ENCODE measurements at regions not wholly inside any gene's neighbourhood (a gene's known extent, or its start where the extent isn't known, plus 50 kb on each side); places are given as distances from the start of the nearest gene placed in this dataset.

- no peak overlapping the region for H3K4me2 ChIP-seq (ENCODE audit: insufficient read depth, low read length)
- no peaks in the 10 kb centered on the region for H3K27me3 ChIP-seq (ENCODE audit: control insufficient read depth in 2 of 2, insufficient read depth in 2 of 2, low read length in 2 of 2)
- POLR2A ChIA-PET, result interaction anchor here (0.6 kb wide), 1 partner anchor 108 kb away, joined by 3 read pairs; no protein-coding TSS in a partner anchor
- BruUV-seq (replicated peaks), result no TSS peak
- no peak overlapping the region for H3K9ac ChIP-seq (replicated peaks; ENCODE audit: extremely low read depth, insufficient read depth, low read length)
- H3K9me1 ChIP-seq (replicated peaks; ENCODE audit: control insufficient read depth, extremely low read depth, insufficient read depth, low read length), result no peaks in the 10 kb centered on the region
- H3K4me1 ChIP-seq (ENCODE audit: control insufficient read depth, extremely low read depth, insufficient read depth, low read length), result peaks cover 5% of the 10 kb centered on the region
- no peak for FAIRE-seq
- dilution Hi-C loops (cut with MboI; ENCODE audit: extremely low pct_ligation_motif_present, low sequenced_read_pairs), result no loop called here
- H4K20me1 ChIP-seq (replicated peaks; ENCODE audit: control insufficient read depth, extremely low read depth, insufficient read depth, low read length), result no peaks in the 10 kb centered on the region
- no peak overlapping the region for H3K27ac ChIP-seq (ENCODE audit: insufficient read depth, low read depth, low read length)
- TF ChIP-seq POLR2A (IDR thresholded peaks at IDR 0.05; ENCODE audit: low read depth, low read length) (no peak), GATA2 (IDR thresholded peaks at IDR 0.05; ENCODE audit: insufficient read depth, insufficient read length, low read depth, low read length) (no peak), EZH2 (IDR thresholded peaks at IDR 0.05; ENCODE audit: borderline replicate concordance, low read depth, low read length, severe bottlenecking) (no peak), MAX (IDR thresholded peaks at IDR 0.05; ENCODE audit: insufficient read depth, insufficient read length) (no peak)
- CTCF ChIA-PET, result no interaction called here
- no peak overlapping the region for H2AFZ ChIP-seq (ENCODE audit: low read depth, low read length)
- H3K79me2 ChIP-seq (ENCODE audit: control insufficient read depth, insufficient read depth, low read length), result no peaks in the 10 kb centered on the region
- no peak for DNase-seq (ENCODE audit: low read depth, low spot score)
- intact Hi-C loops (cut with micrococcal nuclease), result no loop called here
- no peak overlapping the region for H3K4me3 ChIP-seq (replicated peaks in 1 of 3; ENCODE audit: insufficient read depth in 1 of 3, low read depth in 1 of 3, low read length in 3 of 3)
- no peaks in the 10 kb centered on the region for H3K36me3 ChIP-seq (ENCODE audit: control insufficient read depth in 2 of 2, extremely low read depth in 1 of 2, insufficient read depth in 2 of 2, low read length in 2 of 2)
- H3K9me3 ChIP-seq (replicated peaks; ENCODE audit: control insufficient read depth, insufficient read depth, low read length), result no peaks in the 10 kb centered on the region
Measured at GRCh38 chr5:125154301-125155110, 408.1 kb upstream of the ZNF608 start.

GRCh38 chr5:125160787-125161502 is 414.5 kb upstream of the ZNF608 start:
- Histone ChIP-seq H3K9me1 (replicated peaks; ENCODE audit: control insufficient read depth, extremely low read depth, insufficient read depth, low read length) (no peaks in the 10 kb centered on the region), H3K9ac (replicated peaks; ENCODE audit: extremely low read depth, insufficient read depth, low read length) (no peak overlapping the region), H3K36me3 (ENCODE audit: control insufficient read depth in 2 of 2, extremely low read depth in 1 of 2, insufficient read depth in 2 of 2, low read length in 2 of 2) (no peaks in the 10 kb centered on the region), H3K27me3 (ENCODE audit: control insufficient read depth in 2 of 2, insufficient read depth in 2 of 2, low read length in 2 of 2) (no peaks in the 10 kb centered on the region), H3K79me2 (ENCODE audit: control insufficient read depth, insufficient read depth, low read length) (no peaks in the 10 kb centered on the region), H3K4me3 (replicated peaks in 1 of 3; ENCODE audit: insufficient read depth in 1 of 3, low read depth in 1 of 3, low read length in 3 of 3) (no peak overlapping the region), H2AFZ (ENCODE audit: low read depth, low read length) (no peak overlapping the region), H3K4me2 (ENCODE audit: insufficient read depth, low read length) (no peak overlapping the region), H3K27ac (ENCODE audit: insufficient read depth, low read depth, low read length) (no peak overlapping the region), H3K4me1 (ENCODE audit: control insufficient read depth, extremely low read depth, insufficient read depth, low read length) (no peaks in the 10 kb centered on the region), H4K20me1 (replicated peaks; ENCODE audit: control insufficient read depth, extremely low read depth, insufficient read depth, low read length) (no peaks in the 10 kb centered on the region), H3K9me3 (replicated peaks; ENCODE audit: control insufficient read depth, insufficient read depth, low read length) (no peaks in the 10 kb centered on the region)
- dilution Hi-C loops (cut with MboI; ENCODE audit: extremely low pct_ligation_motif_present, low sequenced_read_pairs), result no loop called here
- no peak for DNase-seq (ENCODE audit: low read depth, low spot score)
- CTCF ChIA-PET, result no interaction called here
- POLR2A ChIA-PET, result no interaction called here
- FAIRE-seq, result no peak
- no TSS peak for BruUV-seq (replicated peaks)
- TF ChIP-seq GATA2 (IDR thresholded peaks at IDR 0.05; ENCODE audit: insufficient read depth, insufficient read length, low read depth, low read length), result no peak
- no peak for TF ChIP-seq FOS (IDR thresholded peaks at IDR 0.05; ENCODE audit: borderline replicate concordance, insufficient read depth, low read length)
- no peak for TF ChIP-seq POLR2AphosphoS5 (IDR thresholded peaks at IDR 0.05; ENCODE audit: insufficient read depth, low read depth, low read length)
- no peak for TF ChIP-seq JUN (IDR thresholded peaks at IDR 0.05; ENCODE audit: borderline replicate concordance, insufficient read depth, insufficient read length, low read depth)
- no peak for TF ChIP-seq CTCF (IDR thresholded peaks at IDR 0.05; ENCODE audit: extremely low read depth in 1 of 2, insufficient read depth in 1 of 2, low read depth in 1 of 2, low read length in 2 of 2)
- no peak for TF ChIP-seq POLR2A (IDR thresholded peaks at IDR 0.05; ENCODE audit: low read depth, low read length)
- TF ChIP-seq EZH2 (IDR thresholded peaks at IDR 0.05; ENCODE audit: borderline replicate concordance, low read depth, low read length, severe bottlenecking), result no peak
- intact Hi-C loops (cut with micrococcal nuclease), result no loop called here

Data from endothelial cell of umbilical vein (primary cell).